Bronchial epithelial cell (primary cell): ENCODE measurements at regions not wholly inside any gene's neighbourhood (a gene's known extent, or its start where the extent isn't known, plus 50 kb on each side); places are given as distances from the start of the nearest gene placed in this dataset.

Experiments
- DNase-seq: peaks from one replicate; pipeline ENCODE4 v3.0.0-alpha.2; 2010; ENCODE audit warnings: low read depth
- FAIRE-seq: peaks from 2 replicates; lab custom pipeline; 2011; peaks lifted over from hg19 to GRCh38; lab: Jason Lieb, UNC
- H3K27me3 ChIP-seq: 2 replicates; pipeline ENCODE4 v1.5.1; 2011; ENCODE audit warnings: low read length; ENCODE audit not compliant: control insufficient read depth, insufficient read depth
- H3K36me3 ChIP-seq: 2 replicates; pipeline ENCODE4 v1.5.1; 2011; ENCODE audit warnings: low read length; ENCODE audit not compliant: control insufficient read depth, insufficient read depth
- H3K4me3 ChIP-seq: 2 replicates; pipeline ENCODE4 v1.5.1; 2011; ENCODE audit warnings: mild to moderate bottlenecking, low read depth, low read length, control low read depth
- CTCF ChIP-seq: IDR thresholded peaks from 2 replicates; pipeline ENCODE4 v1.5.1; 2011; ENCODE audit warnings: mild to moderate bottlenecking, moderate library complexity, low read length, control low read depth, inconsistent platforms; ENCODE audit not compliant: insufficient read depth, severe bottlenecking

DNA sequence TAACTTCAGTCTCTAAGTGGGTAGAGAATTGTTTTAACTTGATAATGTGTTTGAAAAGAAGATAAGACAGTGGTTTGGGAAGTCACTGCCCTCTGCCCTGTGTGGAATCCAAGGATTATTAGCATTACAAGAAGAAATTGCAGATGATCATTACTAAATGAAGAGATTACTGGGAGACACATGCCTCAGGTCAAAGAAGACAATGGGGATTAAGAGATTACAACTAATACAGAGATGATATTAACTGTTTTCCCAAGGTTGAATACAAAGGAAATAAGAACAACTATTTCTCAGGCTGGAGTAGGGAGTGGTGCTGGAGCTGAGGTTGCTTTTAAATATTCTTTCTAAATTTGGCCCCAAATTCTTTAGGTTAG is 166.0 kb downstream of the TRMT11 start:
- Histone ChIP-seq H3K27me3 (no peaks in the 10 kb centered on the region), H3K4me3 (no peak overlapping the region), H3K36me3 (no peaks in the 10 kb centered on the region)
- no peak for TF ChIP-seq CTCF
- FAIRE-seq (no peak), DNase-seq (no peak)

GRCh38 chr6:126153661-126154060 is 167.3 kb downstream of the TRMT11 start:
- H3K36me3 ChIP-seq, result no peaks in the 10 kb centered on the region
- FAIRE-seq, result peak; percentile 43
- TF ChIP-seq CTCF, result no peak

GRCh38 chr6:126156973-126157372 is 170.6 kb downstream of the TRMT11 start:
- no peak for DNase-seq
- TF ChIP-seq CTCF, result no peak
- H3K4me3 ChIP-seq, result no peak overlapping the region
- H3K27me3 ChIP-seq, result peaks cover 2% of the 10 kb centered on the region
- H3K36me3 ChIP-seq, result no peaks in the 10 kb centered on the region
- no peak for FAIRE-seq

More at GRCh38 chr6:126153661-126154060, 167.3 kb downstream of the TRMT11 start:
- Histone ChIP-seq H3K4me3 (no peak overlapping the region), H3K27me3 (no peaks in the 10 kb centered on the region)
- DNase-seq, result no peak

GRCh38 chr6:126167726-126168125 is 172.2 kb upstream of the CENPW start:
- H3K27me3 ChIP-seq, result no peaks in the 10 kb centered on the region
- H3K4me3 ChIP-seq, result no peak overlapping the region
- FAIRE-seq, result no peak
- no peaks in the 10 kb centered on the region for H3K36me3 ChIP-seq
- no peak for TF ChIP-seq CTCF
- DNase-seq, result no peak

- Histone ChIP-seq H3K4me3 (no peak overlapping the region), H3K27me3 (peaks cover 6% of the 10 kb centered on the region), H3K36me3 (no peaks in the 10 kb centered on the region)
- TF ChIP-seq CTCF, result no peak
- no peak for FAIRE-seq
- no peak for DNase-seq
Measured at GRCh38 chr6:126170433-126170832, 169.5 kb upstream of the CENPW start.

GRCh38 chr6:126170978-126171382 is 168.9 kb upstream of the CENPW start:
- TF ChIP-seq CTCF, result peak; percentile 41
- no peak overlapping the region for H3K4me3 ChIP-seq
- H3K27me3 ChIP-seq, result peaks cover 6% of the 10 kb centered on the region
- DNase-seq (peak; percentile 37), FAIRE-seq (no peak)
- H3K36me3 ChIP-seq, result no peaks in the 10 kb centered on the region
